Ishikawa (cell line): ENCODE measurements at regions not wholly inside any gene's neighbourhood (a gene's known extent, or its start where the extent isn't known, plus 50 kb on each side); places are given as distances from the start of the nearest gene placed in this dataset.

Source experiments
- CEBPB ChIP-seq: IDR thresholded peaks from 2 replicates; pipeline ENCODE4 v1.6.1; 2012
- CREB1 ChIP-seq: IDR thresholded peaks from 2 replicates; pipeline ENCODE4 v1.6.1; 2012; ENCODE audit warnings: low read depth
- EGR1 ChIP-seq: IDR thresholded peaks from 2 replicates; pipeline ENCODE4 v1.6.1; 2012
- EP300 ChIP-seq: IDR thresholded peaks from 2 replicates; pipeline ENCODE4 v1.6.1; 2012; ENCODE audit warnings: borderline replicate concordance
- FOXM1 ChIP-seq: IDR thresholded peaks from 2 replicates; pipeline ENCODE4 v1.6.1; 2012; ENCODE audit warnings: low read depth, borderline replicate concordance
- MAX ChIP-seq: IDR thresholded peaks from 2 replicates; pipeline ENCODE4 v1.6.1; 2012
- RAD21 ChIP-seq: IDR thresholded peaks from 2 replicates; pipeline ENCODE4 v1.6.1; 2012; ENCODE audit warnings: low read depth
- REST ChIP-seq: IDR thresholded peaks from 2 replicates; pipeline ENCODE4 v1.6.1; 2012; ENCODE audit warnings: low read depth, mild to moderate bottlenecking
- TAF1 ChIP-seq: IDR thresholded peaks from 2 replicates; pipeline ENCODE4 v1.6.1; 2012; ENCODE audit warnings: low read depth, mild to moderate bottlenecking
- YY1 ChIP-seq: IDR thresholded peaks from 2 replicates; pipeline ENCODE4 v1.6.1; 2012; ENCODE audit warnings: low read depth
- TF ChIP-seq, protein P1 (sequence below): IDR thresholded peaks from 2 replicates; pipeline ENCODE4 v1.6.1; 2012

GRCh38 chr2:37575780-37576179 is 95.7 kb downstream of the CDC42EP3 start:
- no peak for TF ChIP-seq MAX
- TF ChIP-seq TAF1, result no peak
- no peak for TF ChIP-seq REST
- TF ChIP-seq EP300, result no peak
- TF ChIP-seq YY1, result no peak
- TF ChIP-seq RAD21, result peak; percentile 39
- no peak for TF ChIP-seq CREB1
- TF ChIP-seq EGR1, result no peak
- TF ChIP-seq FOXM1, result no peak
- TF ChIP-seq, protein P1, sequence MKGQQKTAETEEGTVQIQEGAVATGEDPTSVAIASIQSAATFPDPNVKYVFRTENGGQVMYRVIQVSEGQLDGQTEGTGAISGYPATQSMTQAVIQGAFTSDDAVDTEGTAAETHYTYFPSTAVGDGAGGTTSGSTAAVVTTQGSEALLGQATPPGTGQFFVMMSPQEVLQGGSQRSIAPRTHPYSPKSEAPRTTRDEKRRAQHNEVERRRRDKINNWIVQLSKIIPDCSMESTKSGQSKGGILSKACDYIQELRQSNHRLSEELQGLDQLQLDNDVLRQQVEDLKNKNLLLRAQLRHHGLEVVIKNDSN, result no peak
- no peak for TF ChIP-seq CEBPB
